Sigmoid colon (tissue), 6 donors: ENCODE measurements at regions not wholly inside any gene's neighbourhood (a gene's known extent, or its start where the extent isn't known, plus 50 kb on each side); places are given as distances from the start of the nearest gene placed in this dataset.

Source experiments
- DNase-seq: peaks from one replicate; pipeline ENCODE4 v3.0.0-alpha.2; 2019
- H3K27ac ChIP-seq, 4 donors: fragments of 200-600 bp; sonication (generic); one replicate each; pipeline ENCODE4 v1.5.1; 2016 to 2019; ENCODE audit warnings: mild to moderate bottlenecking in 1 of 4
- H3K27me3 ChIP-seq, 3 donors: fragments of 200-600 bp; sonication (generic); one replicate each; pipeline ENCODE4 v1.5.1; 2019; ENCODE audit warnings: mild to moderate bottlenecking in 1 of 3
- H3K36me3 ChIP-seq, 4 donors: fragments of 200-600 bp; sonication (generic); one replicate each; pipeline ENCODE4 v1.5.1; 2016 to 2019
- H3K4me1 ChIP-seq, 4 donors: fragments of 200-600 bp; sonication (generic); one replicate each; pipeline ENCODE4 v1.5.1; 2017 to 2019
- H3K4me3 ChIP-seq, 4 donors: fragments of 200-600 bp; sonication (generic); one replicate each; pipeline ENCODE4 v1.5.1; 2017 to 2019; ENCODE audit warnings: mild to moderate bottlenecking in 2 of 4, moderate library complexity in 1 of 4
- H3K9me3 ChIP-seq, 4 donors: fragments of 200-600 bp in 3 of 4; sonication (generic) in 3 of 4; one replicate each; pipeline versions ENCODE4 v1.5.1 to v1.6.1; 2013 to 2019
- CTCF ChIP-seq, 4 experiments: fragments of 450-650 bp in 3 of 4; fragments of 200-600 bp in 1 of 4; IDR thresholded peaks; one replicate each; pipeline ENCODE4 v1.5.1; 2016 to 2019; ENCODE audit warnings: antibody characterized with exemption in 4 of 4, mild to moderate bottlenecking in 3 of 4, moderate library complexity in 2 of 4
- EP300 ChIP-seq, 4 donors: sonication (generic); formaldehyde crosslinking; IDR thresholded peaks; one replicate each; pipeline ENCODE4 v1.6.1; 2017; ENCODE audit warnings: antibody characterized with exemption in 4 of 4
- POLR2A ChIP-seq, 2 donors: fragments of 450-650 bp; IDR thresholded peaks; one replicate each; pipeline ENCODE4 v1.6.1; 2016; ENCODE audit warnings: antibody characterized with exemption in 2 of 2, mild to moderate bottlenecking in 2 of 2, moderate library complexity in 2 of 2
- POLR2AphosphoS5 ChIP-seq, 4 donors: sonication (generic); formaldehyde crosslinking; IDR thresholded peaks; one replicate each; pipeline ENCODE4 v1.6.1; 2017; ENCODE audit warnings: antibody characterized with exemption in 4 of 4
- WGBS, 2 donors: extraction: QIAGEN DNeasy Blood & Tissue Kit; methylation state at CpG; one replicate each; pipeline ENCODE4 v1.1.7; 2013; 5-methylcytosine and 5-hydroxymethylcytosine counted together
- intact Hi-C: fragments of 100-400 bp; cut with DNase I; formaldehyde crosslinking; loops from one replicate; pipeline ENCODE4 v1.15.1; 2023
- donor health status: healthy with polysubstance abuse.
- donor health status: healthy.

- Histone ChIP-seq H3K9me3 (no peaks in the 10 kb centered on the region), H3K27me3 (no peaks in the 10 kb centered on the region), H3K36me3 (no peaks in the 10 kb centered on the region), H3K4me1 (no peaks in the 10 kb centered on the region), H3K4me3 (no peak overlapping the region), H3K27ac (no peak overlapping the region)
- no peak for DNase-seq
- TF ChIP-seq POLR2AphosphoS5 (IDR thresholded peaks at IDR 0.05), result no peak
- WGBS, 2 donors, result 82% methylated on average over 8 of the region's 8 CpGs
- intact Hi-C loops, result no loop called here
Observed at GRCh38 chr5:10073441-10074104, 176.1 kb downstream of the ATPSCKMT start.

- H3K36me3 ChIP-seq, result no peaks in the 10 kb centered on the region
- H3K27me3 ChIP-seq, result no peaks in the 10 kb centered on the region
- intact Hi-C loops, result no loop called here
- DNase-seq, result no peak
- TF ChIP-seq EP300 (IDR thresholded peaks at IDR 0.05), result no peak
- H3K4me3 ChIP-seq, result no peak overlapping the region
- H3K9me3 ChIP-seq, result no peaks in the 10 kb centered on the region
- no peak overlapping the region for H3K27ac ChIP-seq
- 81 to 84% methylated on average over 4 of the region's 4 CpGs for WGBS, 2 donors
- no peaks in the 10 kb centered on the region for H3K4me1 ChIP-seq
Observed at GRCh38 chr5:10069637-10070313, 179.9 kb downstream of the ATPSCKMT start.

GRCh38 chr5:10065428-10066000 is 184.2 kb downstream of the ATPSCKMT start:
- Histone ChIP-seq H3K4me1 (no peaks in the 10 kb centered on the region), H3K4me3 (no peak overlapping the region), H3K27me3 (no peaks in the 10 kb centered on the region), H3K27ac (no peak overlapping the region), H3K9me3 (no peaks in the 10 kb centered on the region), H3K36me3 (no peaks in the 10 kb centered on the region)
- intact Hi-C loops, result no loop called here
- WGBS, 2 donors, result 90 to 96% methylated on average over 34 of the region's 34 CpGs
- no peak for DNase-seq
- TF ChIP-seq POLR2AphosphoS5 (IDR thresholded peaks at IDR 0.05) (no peak), POLR2A (IDR thresholded peaks at IDR 0.05) (no peak), CTCF (IDR thresholded peaks at IDR 0.05) (no peak), EP300 (IDR thresholded peaks at IDR 0.05) (no peak)

GRCh38 chr5:10064546-10065195 is 185.0 kb downstream of the ATPSCKMT start:
- no peaks in the 10 kb centered on the region for H3K27me3 ChIP-seq
- intact Hi-C loops, result no loop called here
- no peak overlapping the region for H3K27ac ChIP-seq
- H3K9me3 ChIP-seq, result no peaks in the 10 kb centered on the region
- no peaks in the 10 kb centered on the region for H3K4me1 ChIP-seq
- DNase-seq, result no peak
- H3K4me3 ChIP-seq, result no peak overlapping the region
- TF ChIP-seq EP300 (IDR thresholded peaks at IDR 0.05) (no peak), POLR2A (IDR thresholded peaks at IDR 0.05) (no peak), POLR2AphosphoS5 (IDR thresholded peaks at IDR 0.05) (no peak), CTCF (IDR thresholded peaks at IDR 0.05) (no peak)
- whole genome bisulfite sequencing, 2 donors, result 61 to 80% methylated on average over 8 of the region's 8 CpGs
- H3K36me3 ChIP-seq, result no peaks in the 10 kb centered on the region

GRCh38 chr5:10063997-10064396 is 185.7 kb downstream of the ATPSCKMT start:
- WGBS, 2 donors, result 77 to 78% methylated on average over 12 of the region's 12 CpGs
- Histone ChIP-seq H3K27me3 (no peaks in the 10 kb centered on the region), H3K4me3 (no peak overlapping the region), H3K4me1 (no peaks in the 10 kb centered on the region), H3K27ac (no peak overlapping the region), H3K36me3 (no peaks in the 10 kb centered on the region), H3K9me3 (no peaks in the 10 kb centered on the region)
- intact Hi-C loops, result no loop called here
- TF ChIP-seq POLR2A (IDR thresholded peaks at IDR 0.05), result no peak
- TF ChIP-seq EP300 (IDR thresholded peaks at IDR 0.05), result no peak
- TF ChIP-seq POLR2AphosphoS5 (IDR thresholded peaks at IDR 0.05), result no peak
- TF ChIP-seq CTCF (IDR thresholded peaks at IDR 0.05), result no peak
- no peak for DNase-seq
